NCI-H460 (cell line): ENCODE measurements at regions not wholly inside any gene's neighbourhood (a gene's known extent, or its start where the extent isn't known, plus 50 kb on each side); places are given as distances from the start of the nearest gene placed in this dataset.

ENCODE experiments used
- DNase-seq: peaks from one replicate; pipeline ENCODE4 v3.0.0-alpha.2; 2016; ENCODE audit warnings: low read depth; ENCODE audit errors: extremely low read depth

GRCh38 chr18:78087338-78087737 lies 837.7 kb downstream of the GALR1 start:
- no peak for DNase-seq

- no peak for DNase-seq
Measured at GRCh38 chr18:78090584-78090983, 840.9 kb downstream of the GALR1 start.

GRCh38 chr18:78092901-78093300 lies 843.3 kb downstream of the GALR1 start:
- no peak for DNase-seq

GRCh38 chr18:78099979-78100588 lies 850.4 kb downstream of the GALR1 start:
- DNase-seq: no peak

GRCh38 chr18:78101091-78101490 lies 851.4 kb downstream of the GALR1 start:
- no peak for DNase-seq

- no peak for DNase-seq
Measured at GRCh38 chr18:78102135-78102534, 852.5 kb downstream of the GALR1 start.

- no peak for DNase-seq
Measured at GRCh38 chr18:78105611-78106010, 856.0 kb downstream of the GALR1 start.

- DNase-seq: no peak
Measured at GRCh38 chr18:78106946-78107345, 857.3 kb downstream of the GALR1 start.

GRCh38 chr18:78107363-78107762 lies 857.7 kb downstream of the GALR1 start:
- DNase-seq: no peak

- DNase-seq: no peak
Measured at GRCh38 chr18:78108554-78108953, 858.9 kb downstream of the GALR1 start.

GRCh38 chr18:78113136-78113939 lies 863.7 kb downstream of the GALR1 start:
- no peak for DNase-seq

GRCh38 chr18:78113940-78114251 lies 864.2 kb downstream of the GALR1 start:
- DNase-seq: no peak

GRCh38 chr18:78115896-78116561 lies 863.6 kb upstream of the SALL3 start:
- no peak for DNase-seq

GRCh38 chr18:78123144-78123909 lies 856.3 kb upstream of the SALL3 start:
- no peak for DNase-seq

- DNase-seq: no peak
Measured at GRCh38 chr18:78123926-78124797, 855.5 kb upstream of the SALL3 start.

- no peak for DNase-seq
Measured at GRCh38 chr18:78125206-78125896, 854.3 kb upstream of the SALL3 start.

GRCh38 chr18:78126106-78126505 lies 853.5 kb upstream of the SALL3 start:
- no peak for DNase-seq

GRCh38 chr18:78126536-78126935 lies 853.1 kb upstream of the SALL3 start:
- no peak for DNase-seq

- no peak for DNase-seq
Measured at GRCh38 chr18:78127041-78127440, 852.6 kb upstream of the SALL3 start.

GRCh38 chr18:78128004-78128403 lies 851.6 kb upstream of the SALL3 start:
- no peak for DNase-seq
